ENCODE measurements at regions not wholly inside any gene's neighbourhood (a gene's known extent, or its start where the extent isn't known, plus 50 kb on each side); places are given as distances from the start of the nearest gene placed in this dataset.
"Not testable (repeated sequence)": the region's sequence is repeated elsewhere in the genome, so short reads cannot be mapped to it uniquely, and the experiment has no call there.

DNA sequence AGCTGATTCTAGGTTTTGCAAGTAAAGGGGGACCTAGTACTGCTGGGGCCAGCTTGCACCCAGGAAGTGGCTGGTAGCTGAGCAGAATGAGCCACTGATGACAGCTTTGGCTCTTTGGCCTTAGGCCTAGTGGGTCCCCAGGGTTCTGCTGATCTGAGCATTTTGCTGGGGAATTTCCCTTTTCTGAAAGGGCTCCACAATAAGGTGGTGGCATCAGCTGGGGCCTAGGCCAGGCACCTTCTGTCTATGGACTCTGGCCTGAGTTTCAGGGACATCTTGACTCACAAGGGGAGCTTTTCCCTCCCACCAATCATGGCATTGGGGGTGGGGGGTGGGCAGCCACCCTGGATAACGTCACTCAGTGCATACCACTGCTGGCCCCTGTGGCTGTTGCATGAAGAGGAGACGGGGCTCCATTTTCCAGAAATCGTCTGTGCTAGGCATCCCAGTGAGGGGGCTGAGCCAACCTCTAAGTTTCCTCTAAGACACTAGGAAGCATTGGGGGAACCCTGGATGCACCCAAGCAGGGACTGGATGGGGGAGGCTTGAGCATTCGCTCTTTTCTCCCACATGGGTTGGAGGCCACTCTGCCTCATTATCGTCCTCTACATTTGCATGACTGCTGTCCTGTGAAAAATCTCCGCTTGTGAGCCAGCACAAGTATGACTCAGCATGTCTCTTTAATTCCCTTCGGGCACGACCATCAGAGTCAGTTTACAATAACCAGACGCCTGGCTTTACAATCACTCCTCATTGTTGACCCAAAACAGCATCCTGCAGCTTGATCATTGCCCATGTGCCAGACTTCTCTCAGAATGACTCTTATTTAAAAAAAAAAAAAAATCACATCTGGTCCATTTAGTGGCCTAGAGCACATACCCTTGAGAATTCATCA lies 145.0 kb upstream of the THY1 start:
- no peaks in the 10 kb centered on the region for H3K36me3 ChIP-seq (replicated peaks)
- H3K4me3 ChIP-seq (ENCODE audit: low read depth, low read length) = no peak overlapping the region
- peak; percentile 70 for DNase-seq
- H3K27me3 ChIP-seq (replicated peaks) = no peaks in the 10 kb centered on the region
- TF ChIP-seq, protein P1, sequence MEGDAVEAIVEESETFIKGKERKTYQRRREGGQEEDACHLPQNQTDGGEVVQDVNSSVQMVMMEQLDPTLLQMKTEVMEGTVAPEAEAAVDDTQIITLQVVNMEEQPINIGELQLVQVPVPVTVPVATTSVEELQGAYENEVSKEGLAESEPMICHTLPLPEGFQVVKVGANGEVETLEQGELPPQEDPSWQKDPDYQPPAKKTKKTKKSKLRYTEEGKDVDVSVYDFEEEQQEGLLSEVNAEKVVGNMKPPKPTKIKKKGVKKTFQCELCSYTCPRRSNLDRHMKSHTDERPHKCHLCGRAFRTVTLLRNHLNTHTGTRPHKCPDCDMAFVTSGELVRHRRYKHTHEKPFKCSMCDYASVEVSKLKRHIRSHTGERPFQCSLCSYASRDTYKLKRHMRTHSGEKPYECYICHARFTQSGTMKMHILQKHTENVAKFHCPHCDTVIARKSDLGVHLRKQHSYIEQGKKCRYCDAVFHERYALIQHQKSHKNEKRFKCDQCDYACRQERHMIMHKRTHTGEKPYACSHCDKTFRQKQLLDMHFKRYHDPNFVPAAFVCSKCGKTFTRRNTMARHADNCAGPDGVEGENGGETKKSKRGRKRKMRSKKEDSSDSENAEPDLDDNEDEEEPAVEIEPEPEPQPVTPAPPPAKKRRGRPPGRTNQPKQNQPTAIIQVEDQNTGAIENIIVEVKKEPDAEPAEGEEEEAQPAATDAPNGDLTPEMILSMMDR (IDR thresholded peaks at IDR 0.05; ENCODE audit: low read depth, low read length, missing control alignments) = no peak
- in situ Hi-C loops (cut with HindIII; ENCODE audit: low pct_ligation_motif_present, low sequenced_read_pairs) = no loop called here
- H3K27ac ChIP-seq = no peak overlapping the region

DNA sequence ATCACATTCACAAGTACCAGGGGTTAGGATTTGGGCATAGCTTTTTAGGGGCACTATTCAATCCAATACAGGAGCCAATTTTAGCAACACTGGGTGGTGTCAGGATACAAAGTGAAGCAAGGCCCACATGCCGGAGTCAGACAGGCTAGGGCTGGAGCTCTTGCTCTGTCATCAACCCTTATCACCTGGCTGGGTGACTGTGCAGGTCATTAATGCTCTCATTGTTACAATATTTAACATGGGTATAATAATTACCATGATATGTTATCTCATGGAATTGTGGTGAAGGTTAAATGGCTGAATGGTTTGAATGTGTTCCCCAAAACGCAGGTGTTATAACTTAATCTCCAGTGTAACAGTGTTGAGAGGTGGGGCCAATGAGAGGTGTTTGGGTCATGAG lies 143.3 kb upstream of the THY1 start:
- DNase-seq = no peak
- Histone ChIP-seq H3K27me3 (replicated peaks) (no peaks in the 10 kb centered on the region), H3K27ac (no peak overlapping the region), H3K36me3 (replicated peaks) (no peaks in the 10 kb centered on the region), H3K4me3 (ENCODE audit: low read depth, low read length) (no peak overlapping the region)
- TF ChIP-seq, protein P1 (IDR thresholded peaks at IDR 0.05; ENCODE audit: low read depth, low read length, missing control alignments) = no peak
- in situ Hi-C loops (cut with HindIII; ENCODE audit: low pct_ligation_motif_present, low sequenced_read_pairs) = no loop called here

- not testable (repeated sequence) for H3K27me3 ChIP-seq (replicated peaks)
These were observed 142.7 kb upstream of the THY1 start for GRCh38 chr11:119565693-119566092.

DNA sequence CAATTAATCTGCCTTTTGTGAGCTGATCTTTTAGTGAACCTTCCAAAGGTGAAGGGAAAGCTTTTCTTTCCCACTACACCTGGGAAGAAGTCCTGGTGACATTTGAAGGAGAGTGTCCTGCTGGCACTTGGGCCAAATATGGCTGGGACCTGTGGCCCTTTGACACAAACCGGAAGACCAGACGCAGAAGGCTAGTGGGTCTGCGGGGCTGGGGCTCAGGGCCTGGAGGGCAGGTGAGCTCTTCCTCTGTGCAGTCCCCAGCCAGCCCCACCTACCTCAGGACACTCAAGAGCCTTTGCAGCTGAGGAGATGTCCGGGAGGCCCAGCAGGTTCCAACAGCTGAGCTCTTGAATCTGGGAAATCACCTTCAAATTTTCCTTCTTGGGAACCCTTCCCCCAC lies 138.0 kb upstream of the THY1 start:
- Histone ChIP-seq H3K27ac (no peak overlapping the region), H3K36me3 (replicated peaks) (no peaks in the 10 kb centered on the region), H3K27me3 (replicated peaks) (peaks cover 3% of the 10 kb centered on the region), H3K4me3 (ENCODE audit: low read depth, low read length) (no peak overlapping the region)
- in situ Hi-C loops (cut with HindIII; ENCODE audit: low pct_ligation_motif_present, low sequenced_read_pairs) = no loop called here
- TF ChIP-seq, protein P1 (IDR thresholded peaks at IDR 0.05; ENCODE audit: low read depth, low read length, missing control alignments) = no peak
- no peak for DNase-seq

More at GRCh38 chr11:119565693-119566092, 142.7 kb upstream of the THY1 start:
- H3K27ac ChIP-seq; in situ Hi-C loops (cut with HindIII; ENCODE audit: low pct_ligation_motif_present, low sequenced_read_pairs); H3K36me3 ChIP-seq (replicated peaks); DNase-seq; H3K4me3 ChIP-seq (ENCODE audit: low read depth, low read length): not testable (repeated sequence)

DNA sequence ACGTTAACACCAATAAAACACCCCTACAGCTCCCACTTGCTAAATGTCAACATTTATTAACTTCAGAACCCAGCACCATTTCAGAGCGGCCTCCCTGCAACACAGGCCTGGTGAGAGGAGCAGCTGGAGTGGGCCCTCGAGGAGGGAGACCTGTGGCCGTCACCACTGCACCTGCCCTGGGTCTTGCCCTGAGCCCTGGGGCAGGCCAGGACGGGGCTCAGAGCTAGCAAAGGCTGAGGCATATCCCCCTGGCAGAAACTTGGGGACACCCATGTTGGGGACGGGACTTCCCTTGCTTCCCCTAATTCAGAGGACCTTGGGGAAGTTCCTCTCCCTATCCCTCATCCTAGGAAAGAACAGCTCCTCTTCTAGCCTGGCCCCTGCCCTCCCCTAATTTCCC lies 137.3 kb upstream of the THY1 start:
- peaks cover 3% of the 10 kb centered on the region for H3K27me3 ChIP-seq (replicated peaks)
- TF ChIP-seq, protein P1 (IDR thresholded peaks at IDR 0.05; ENCODE audit: low read depth, low read length, missing control alignments) = no peak
- H3K36me3 ChIP-seq (replicated peaks) = no peaks in the 10 kb centered on the region
- no peak overlapping the region for H3K4me3 ChIP-seq (ENCODE audit: low read depth, low read length)
- no peak for DNase-seq
- in situ Hi-C loops (cut with HindIII; ENCODE audit: low pct_ligation_motif_present, low sequenced_read_pairs) = no loop called here
- H3K27ac ChIP-seq = no peak overlapping the region

GRCh38 chr11:119552106-119552485 lies 129.1 kb upstream of the THY1 start:
- DNase-seq = no peak
- no peak overlapping the region for H3K27ac ChIP-seq
- TF ChIP-seq, protein P1 (IDR thresholded peaks at IDR 0.05; ENCODE audit: low read depth, low read length, missing control alignments) = no peak
- in situ Hi-C loops (cut with HindIII; ENCODE audit: low pct_ligation_motif_present, low sequenced_read_pairs) = no loop called here
- H3K4me3 ChIP-seq (ENCODE audit: low read depth, low read length) = no peak overlapping the region
- H3K36me3 ChIP-seq (replicated peaks) = no peaks in the 10 kb centered on the region
- H3K27me3 ChIP-seq (replicated peaks) = no peaks in the 10 kb centered on the region

Data from brain microvascular endothelial cell (primary cell).